ENCODE measurements at regions not wholly inside any gene's neighbourhood (a gene's known extent, or its start where the extent isn't known, plus 50 kb on each side); places are given as distances from the start of the nearest gene placed in this dataset.

DNA sequence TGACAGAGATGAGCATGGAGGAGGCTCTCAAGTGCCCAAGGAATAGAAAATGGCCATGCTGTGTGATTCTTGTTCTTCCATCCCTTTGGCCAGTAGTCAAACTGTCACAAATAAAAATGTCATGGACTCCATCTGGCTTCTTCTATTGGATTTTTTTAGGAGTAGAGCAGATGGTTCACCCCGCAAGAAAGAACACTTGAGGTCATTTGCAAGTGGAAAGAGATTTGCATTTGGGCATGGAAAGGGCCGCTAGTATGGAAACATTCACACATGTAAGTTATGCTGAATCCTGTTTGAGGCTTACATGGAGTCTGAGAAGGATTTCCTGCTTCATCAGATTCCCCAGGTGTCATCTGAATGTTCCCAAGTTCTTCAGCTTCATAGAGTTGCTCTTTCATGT, 53.1 kb upstream of the CFAP161 start:
- no peak for TF ChIP-seq ZNF436 (CRISPR knock-in tag; IDR thresholded peaks at IDR 0.05)
- TF ChIP-seq, protein P1, sequence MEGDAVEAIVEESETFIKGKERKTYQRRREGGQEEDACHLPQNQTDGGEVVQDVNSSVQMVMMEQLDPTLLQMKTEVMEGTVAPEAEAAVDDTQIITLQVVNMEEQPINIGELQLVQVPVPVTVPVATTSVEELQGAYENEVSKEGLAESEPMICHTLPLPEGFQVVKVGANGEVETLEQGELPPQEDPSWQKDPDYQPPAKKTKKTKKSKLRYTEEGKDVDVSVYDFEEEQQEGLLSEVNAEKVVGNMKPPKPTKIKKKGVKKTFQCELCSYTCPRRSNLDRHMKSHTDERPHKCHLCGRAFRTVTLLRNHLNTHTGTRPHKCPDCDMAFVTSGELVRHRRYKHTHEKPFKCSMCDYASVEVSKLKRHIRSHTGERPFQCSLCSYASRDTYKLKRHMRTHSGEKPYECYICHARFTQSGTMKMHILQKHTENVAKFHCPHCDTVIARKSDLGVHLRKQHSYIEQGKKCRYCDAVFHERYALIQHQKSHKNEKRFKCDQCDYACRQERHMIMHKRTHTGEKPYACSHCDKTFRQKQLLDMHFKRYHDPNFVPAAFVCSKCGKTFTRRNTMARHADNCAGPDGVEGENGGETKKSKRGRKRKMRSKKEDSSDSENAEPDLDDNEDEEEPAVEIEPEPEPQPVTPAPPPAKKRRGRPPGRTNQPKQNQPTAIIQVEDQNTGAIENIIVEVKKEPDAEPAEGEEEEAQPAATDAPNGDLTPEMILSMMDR (IDR thresholded peaks at IDR 0.05 in 2 of 3, conservative IDR thresholded peaks at IDR 0.05 in 1 of 3; ENCODE audit: insufficient read depth in 2 of 3, low read depth in 1 of 3, low read length in 3 of 3), result no peak
- TF ChIP-seq NFIC (IDR thresholded peaks at IDR 0.05), result no peak
- no peak for TF ChIP-seq ZFP36 (IDR thresholded peaks at IDR 0.05; ENCODE audit: low read depth, low read length, partially characterized antibody)
- TF ChIP-seq, protein P2, sequence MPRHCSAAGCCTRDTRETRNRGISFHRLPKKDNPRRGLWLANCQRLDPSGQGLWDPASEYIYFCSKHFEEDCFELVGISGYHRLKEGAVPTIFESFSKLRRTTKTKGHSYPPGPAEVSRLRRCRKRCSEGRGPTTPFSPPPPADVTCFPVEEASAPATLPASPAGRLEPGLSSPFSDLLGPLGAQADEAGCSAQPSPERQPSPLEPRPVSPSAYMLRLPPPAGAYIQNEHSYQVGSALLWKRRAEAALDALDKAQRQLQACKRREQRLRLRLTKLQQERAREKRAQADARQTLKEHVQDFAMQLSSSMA (CRISPR knock-in tag; IDR thresholded peaks at IDR 0.05), result no peak
- TF ChIP-seq ZNF644 (tag; IDR thresholded peaks at IDR 0.05; ENCODE audit: low read depth), result no peak
- TF ChIP-seq CBX2 (IDR thresholded peaks at IDR 0.05; ENCODE audit: insufficient read depth, low read length, poor library complexity, severe bottlenecking), result no peak
- no peak for TF ChIP-seq ZBTB33 (CRISPR knock-in tag; IDR thresholded peaks at IDR 0.05)
- TF ChIP-seq YY1 (IDR thresholded peaks at IDR 0.05; ENCODE audit: borderline replicate concordance in 1 of 3, control insufficient read depth in 1 of 3, extremely low read depth in 1 of 3, insufficient read depth in 3 of 3, insufficient read length in 1 of 3, insufficient replicate concordance in 2 of 3, low read depth in 1 of 3, low read length in 2 of 3), result no peak
- no peak for TF ChIP-seq PHF8 (IDR thresholded peaks at IDR 0.05; ENCODE audit: borderline replicate concordance, low read length)
- no peak for TF ChIP-seq FOXP1 (CRISPR knock-in tag; IDR thresholded peaks at IDR 0.05)
